ENCODE measurements at regions not wholly inside any gene's neighbourhood (a gene's known extent, or its start where the extent isn't known, plus 50 kb on each side); places are given as distances from the start of the nearest gene placed in this dataset.

- Mint-ChIP-seq H3K27me3 (ENCODE audit: low read depth) (peaks cover 1% of the 10 kb centered on the region), H3K4me3 (ENCODE audit: unreplicated experiment) (no peak overlapping the region), H3K9me3 (ENCODE audit: low read depth) (peaks cover 4% of the 10 kb centered on the region), H3K36me3 (ENCODE audit: low read depth) (no peaks in the 10 kb centered on the region), H3K27ac (ENCODE audit: unreplicated experiment) (no peak overlapping the region), H3K4me1 (ENCODE audit: low read depth) (peaks cover 10% of the 10 kb centered on the region)
- no peak for DNase-seq (ENCODE audit: low spot score)
- TF ChIP-seq CTCF (IDR thresholded peaks at IDR 0.05), result no peak
Measured at GRCh38 chr10:21280037-21280436, 245.4 kb downstream of the SKIDA1 start.

GRCh38 chr10:21279217-21279575, 246.3 kb downstream of the SKIDA1 start:
- Mint-ChIP-seq H3K36me3 (ENCODE audit: low read depth) (no peaks in the 10 kb centered on the region), H3K4me1 (ENCODE audit: low read depth) (peaks cover 10% of the 10 kb centered on the region), H3K27ac (ENCODE audit: unreplicated experiment) (peak overlapping the region; percentile 79), H3K27me3 (ENCODE audit: low read depth) (peaks cover 1% of the 10 kb centered on the region), H3K9me3 (ENCODE audit: low read depth) (peaks cover 8% of the 10 kb centered on the region), H3K4me3 (ENCODE audit: unreplicated experiment) (no peak overlapping the region)
- DNase-seq (ENCODE audit: low spot score), result no peak
- no peak for TF ChIP-seq CTCF (IDR thresholded peaks at IDR 0.05)

GRCh38 chr10:21278491-21279216, 246.8 kb downstream of the SKIDA1 start:
- Mint-ChIP-seq H3K27ac (ENCODE audit: unreplicated experiment) (no peak overlapping the region), H3K9me3 (ENCODE audit: low read depth) (peaks cover 8% of the 10 kb centered on the region), H3K36me3 (ENCODE audit: low read depth) (no peaks in the 10 kb centered on the region), H3K4me1 (ENCODE audit: low read depth) (peaks cover 10% of the 10 kb centered on the region), H3K27me3 (ENCODE audit: low read depth) (peaks cover 1% of the 10 kb centered on the region), H3K4me3 (ENCODE audit: unreplicated experiment) (no peak overlapping the region)
- DNase-seq (ENCODE audit: low spot score), result peak; percentile 94
- TF ChIP-seq CTCF (IDR thresholded peaks at IDR 0.05), result peak; percentile 98

GRCh38 chr10:21273400-21273968, 252.0 kb downstream of the SKIDA1 start:
- Mint-ChIP-seq H3K4me3 (ENCODE audit: unreplicated experiment) (no peak overlapping the region), H3K27me3 (ENCODE audit: low read depth) (no peaks in the 10 kb centered on the region), H3K4me1 (ENCODE audit: low read depth) (peaks cover 1% of the 10 kb centered on the region), H3K9me3 (ENCODE audit: low read depth) (peaks cover 8% of the 10 kb centered on the region), H3K27ac (ENCODE audit: unreplicated experiment) (no peak overlapping the region), H3K36me3 (ENCODE audit: low read depth) (no peaks in the 10 kb centered on the region)
- no peak for TF ChIP-seq CTCF (IDR thresholded peaks at IDR 0.05)
- DNase-seq (ENCODE audit: low spot score), result no peak

GRCh38 chr10:21272643-21273399, 252.7 kb downstream of the SKIDA1 start:
- no peak overlapping the region for H3K4me3 Mint-ChIP-seq (ENCODE audit: unreplicated experiment)
- H3K4me1 Mint-ChIP-seq (ENCODE audit: low read depth), result no peaks in the 10 kb centered on the region
- no peaks in the 10 kb centered on the region for H3K27me3 Mint-ChIP-seq (ENCODE audit: low read depth)
- no peaks in the 10 kb centered on the region for H3K36me3 Mint-ChIP-seq (ENCODE audit: low read depth)
- H3K27ac Mint-ChIP-seq (ENCODE audit: unreplicated experiment), result no peak overlapping the region
- H3K9me3 Mint-ChIP-seq (ENCODE audit: low read depth), result peaks cover 8% of the 10 kb centered on the region
- no peak for TF ChIP-seq CTCF (IDR thresholded peaks at IDR 0.05)
- no peak for DNase-seq (ENCODE audit: low spot score)
